ENCODE measurements at regions not wholly inside any gene's neighbourhood (a gene's known extent, or its start where the extent isn't known, plus 50 kb on each side); places are given as distances from the start of the nearest gene placed in this dataset.

DNA sequence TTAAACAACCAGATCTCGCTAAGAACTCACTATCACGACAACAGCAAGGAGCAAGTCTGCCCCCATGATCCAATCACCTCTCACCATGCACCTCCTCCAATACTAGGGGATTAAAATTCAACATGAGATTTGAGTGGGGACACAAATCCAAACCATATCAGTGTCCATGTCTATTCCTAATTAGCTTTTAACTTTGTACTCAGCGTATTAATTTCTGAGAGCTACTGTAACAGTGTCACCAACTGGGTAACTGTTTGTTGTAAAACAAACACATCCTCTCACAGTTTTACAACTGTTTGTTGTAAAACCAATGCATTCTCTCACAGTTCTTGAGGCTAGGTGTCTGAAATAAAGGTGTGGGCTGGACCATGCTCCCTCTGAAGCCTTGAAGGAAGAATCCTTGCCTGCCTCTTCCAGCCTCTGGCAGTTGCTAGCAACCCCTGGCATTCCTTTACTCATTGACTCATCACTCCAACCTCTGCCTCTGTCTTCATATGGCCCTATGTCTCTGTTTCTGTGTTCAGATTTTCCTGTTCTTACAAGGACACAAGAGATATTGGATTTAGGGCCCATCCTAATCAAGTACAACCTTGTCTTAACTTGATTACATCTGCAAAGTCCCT lies 121.2 kb downstream of the LTN1 start:
- Histone ChIP-seq H3K9me2 (replicated peaks; ENCODE audit: control insufficient read depth, low read length) (no peaks in the 10 kb centered on the region), H3K36me3 (ENCODE audit: control insufficient read depth, low read length) (peaks cover 30% of the 10 kb centered on the region), H3F3A (ENCODE audit: control insufficient read depth, insufficient read depth) (no peaks in the 10 kb centered on the region), H4K20me1 (ENCODE audit: control insufficient read depth, insufficient read depth, low read depth, low read length) (no peaks in the 10 kb centered on the region), H3K27ac (ENCODE audit: low read depth, low read length) (no peak overlapping the region), H3K4me3 (ENCODE audit: low read length) (no peak overlapping the region), H3K79me2 (ENCODE audit: control insufficient read depth, low read length) (no peaks in the 10 kb centered on the region), H3K4me1 (ENCODE audit: control insufficient read depth, low read length) (no peaks in the 10 kb centered on the region), H3K27me3 (ENCODE audit: control insufficient read depth, low read length) (no peaks in the 10 kb centered on the region), H3K9me3 (ENCODE audit: control insufficient read depth, insufficient read depth, low read length) (no peaks in the 10 kb centered on the region), H3K4me2 (ENCODE audit: low read length) (no peak overlapping the region)
- TF ChIP-seq, protein P1, sequence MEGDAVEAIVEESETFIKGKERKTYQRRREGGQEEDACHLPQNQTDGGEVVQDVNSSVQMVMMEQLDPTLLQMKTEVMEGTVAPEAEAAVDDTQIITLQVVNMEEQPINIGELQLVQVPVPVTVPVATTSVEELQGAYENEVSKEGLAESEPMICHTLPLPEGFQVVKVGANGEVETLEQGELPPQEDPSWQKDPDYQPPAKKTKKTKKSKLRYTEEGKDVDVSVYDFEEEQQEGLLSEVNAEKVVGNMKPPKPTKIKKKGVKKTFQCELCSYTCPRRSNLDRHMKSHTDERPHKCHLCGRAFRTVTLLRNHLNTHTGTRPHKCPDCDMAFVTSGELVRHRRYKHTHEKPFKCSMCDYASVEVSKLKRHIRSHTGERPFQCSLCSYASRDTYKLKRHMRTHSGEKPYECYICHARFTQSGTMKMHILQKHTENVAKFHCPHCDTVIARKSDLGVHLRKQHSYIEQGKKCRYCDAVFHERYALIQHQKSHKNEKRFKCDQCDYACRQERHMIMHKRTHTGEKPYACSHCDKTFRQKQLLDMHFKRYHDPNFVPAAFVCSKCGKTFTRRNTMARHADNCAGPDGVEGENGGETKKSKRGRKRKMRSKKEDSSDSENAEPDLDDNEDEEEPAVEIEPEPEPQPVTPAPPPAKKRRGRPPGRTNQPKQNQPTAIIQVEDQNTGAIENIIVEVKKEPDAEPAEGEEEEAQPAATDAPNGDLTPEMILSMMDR (IDR thresholded peaks at IDR 0.05; ENCODE audit: low read depth, low read length, poor library complexity, severe bottlenecking) = no peak
- TF ChIP-seq EZH2phosphoT487 (IDR thresholded peaks at IDR 0.05; ENCODE audit: borderline replicate concordance, low read length) = no peak

DNA sequence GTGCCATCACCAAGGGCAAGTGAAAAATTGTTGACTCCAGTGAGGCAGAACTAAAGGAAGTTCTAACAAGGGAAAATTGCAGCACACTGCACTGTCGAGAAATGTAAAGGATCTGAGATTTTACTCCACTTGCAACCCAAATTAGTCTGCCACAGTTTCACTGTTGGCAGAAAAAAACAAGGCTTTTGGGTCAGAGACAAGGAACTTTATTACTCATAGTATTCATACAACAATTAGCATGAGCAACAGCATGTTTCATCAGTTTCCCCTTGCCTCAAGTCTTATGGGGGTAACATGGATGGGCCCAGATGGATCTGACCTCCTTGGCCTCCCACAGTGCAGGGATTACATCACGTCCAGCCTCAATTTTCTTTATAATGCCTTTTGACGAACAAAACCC lies 125.3 kb downstream of the LTN1 start:
- no peaks in the 10 kb centered on the region for H4K20me1 ChIP-seq (ENCODE audit: control insufficient read depth, insufficient read depth, low read depth, low read length)
- H3K4me1 ChIP-seq (ENCODE audit: control insufficient read depth, low read length) = no peaks in the 10 kb centered on the region
- H3K4me2 ChIP-seq (ENCODE audit: low read length) = no peak overlapping the region

DNA sequence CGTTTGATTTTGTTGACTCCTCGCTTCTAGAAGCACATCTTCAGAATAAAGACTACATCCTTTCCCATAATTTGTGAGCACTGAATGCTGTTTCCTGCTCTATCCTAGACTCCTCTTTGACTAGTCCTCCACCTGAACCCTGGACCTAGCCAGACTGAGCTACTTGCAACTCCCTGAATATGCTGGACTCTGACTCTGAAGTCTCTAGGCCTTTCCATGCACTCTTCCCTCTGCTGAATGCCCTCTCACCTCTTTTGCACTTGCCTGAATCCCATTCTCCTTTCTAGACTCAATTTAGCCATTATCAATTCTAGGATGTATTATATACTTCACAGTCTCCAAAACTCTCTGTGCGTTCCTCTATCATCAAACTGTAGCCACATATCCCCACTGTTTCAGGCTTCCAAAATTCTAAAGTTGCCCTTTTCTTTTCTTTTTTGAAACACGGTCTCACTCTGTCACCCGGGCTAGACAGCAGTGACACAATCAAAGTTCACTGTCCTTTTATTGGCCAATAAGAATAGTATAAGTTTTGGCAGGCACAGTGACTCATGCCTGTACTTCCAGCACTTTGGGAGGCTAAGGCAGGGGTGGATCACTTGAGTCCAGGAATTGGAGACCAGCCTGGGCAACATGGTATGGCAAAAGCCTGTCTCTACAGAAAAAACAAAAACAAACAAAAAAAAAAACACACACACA lies 127.0 kb downstream of the LTN1 start:
- Histone ChIP-seq H3K9me2 (replicated peaks; ENCODE audit: control insufficient read depth, low read length) (no peaks in the 10 kb centered on the region), H3K27ac (ENCODE audit: low read depth, low read length) (no peak overlapping the region), H3K9me3 (ENCODE audit: control insufficient read depth, insufficient read depth, low read length) (no peaks in the 10 kb centered on the region), H3K79me2 (ENCODE audit: control insufficient read depth, low read length) (no peaks in the 10 kb centered on the region), H3K4me1 (ENCODE audit: control insufficient read depth, low read length) (no peaks in the 10 kb centered on the region), H3F3A (ENCODE audit: control insufficient read depth, insufficient read depth) (no peaks in the 10 kb centered on the region), H3K27me3 (ENCODE audit: control insufficient read depth, low read length) (no peaks in the 10 kb centered on the region), H3K4me3 (ENCODE audit: low read length) (no peak overlapping the region), H3K4me2 (ENCODE audit: low read length) (no peak overlapping the region), H4K20me1 (ENCODE audit: control insufficient read depth, insufficient read depth, low read depth, low read length) (no peaks in the 10 kb centered on the region), H3K36me3 (ENCODE audit: control insufficient read depth, low read length) (no peaks in the 10 kb centered on the region)
- TF ChIP-seq, protein P1 (IDR thresholded peaks at IDR 0.05; ENCODE audit: low read depth, low read length, poor library complexity, severe bottlenecking) = no peak
- no peak for TF ChIP-seq EZH2phosphoT487 (IDR thresholded peaks at IDR 0.05; ENCODE audit: borderline replicate concordance, low read length)

More for the DNA sequence above, 125.3 kb downstream of the LTN1 start:
- H3F3A ChIP-seq (ENCODE audit: control insufficient read depth, insufficient read depth) = no peaks in the 10 kb centered on the region
- H3K27me3 ChIP-seq (ENCODE audit: control insufficient read depth, low read length) = no peaks in the 10 kb centered on the region
- H3K79me2 ChIP-seq (ENCODE audit: control insufficient read depth, low read length) = no peaks in the 10 kb centered on the region
- no peak overlapping the region for H3K27ac ChIP-seq (ENCODE audit: low read depth, low read length)
- H3K9me3 ChIP-seq (ENCODE audit: control insufficient read depth, insufficient read depth, low read length) = no peaks in the 10 kb centered on the region
- H3K9me2 ChIP-seq (replicated peaks; ENCODE audit: control insufficient read depth, low read length) = no peaks in the 10 kb centered on the region
- no peaks in the 10 kb centered on the region; the same call in 1 of the 2 replicates for H3K36me3 ChIP-seq (ENCODE audit: control insufficient read depth, low read length)
- no peak overlapping the region for H3K4me3 ChIP-seq (ENCODE audit: low read length)
- TF ChIP-seq, protein P1 (IDR thresholded peaks at IDR 0.05; ENCODE audit: low read depth, low read length, poor library complexity, severe bottlenecking) = no peak
- no peak for TF ChIP-seq EZH2phosphoT487 (IDR thresholded peaks at IDR 0.05; ENCODE audit: borderline replicate concordance, low read length)
